ENCODE measurements at regions not wholly inside any gene's neighbourhood (a gene's known extent, or its start where the extent isn't known, plus 50 kb on each side); places are given as distances from the start of the nearest gene placed in this dataset.

DNA sequence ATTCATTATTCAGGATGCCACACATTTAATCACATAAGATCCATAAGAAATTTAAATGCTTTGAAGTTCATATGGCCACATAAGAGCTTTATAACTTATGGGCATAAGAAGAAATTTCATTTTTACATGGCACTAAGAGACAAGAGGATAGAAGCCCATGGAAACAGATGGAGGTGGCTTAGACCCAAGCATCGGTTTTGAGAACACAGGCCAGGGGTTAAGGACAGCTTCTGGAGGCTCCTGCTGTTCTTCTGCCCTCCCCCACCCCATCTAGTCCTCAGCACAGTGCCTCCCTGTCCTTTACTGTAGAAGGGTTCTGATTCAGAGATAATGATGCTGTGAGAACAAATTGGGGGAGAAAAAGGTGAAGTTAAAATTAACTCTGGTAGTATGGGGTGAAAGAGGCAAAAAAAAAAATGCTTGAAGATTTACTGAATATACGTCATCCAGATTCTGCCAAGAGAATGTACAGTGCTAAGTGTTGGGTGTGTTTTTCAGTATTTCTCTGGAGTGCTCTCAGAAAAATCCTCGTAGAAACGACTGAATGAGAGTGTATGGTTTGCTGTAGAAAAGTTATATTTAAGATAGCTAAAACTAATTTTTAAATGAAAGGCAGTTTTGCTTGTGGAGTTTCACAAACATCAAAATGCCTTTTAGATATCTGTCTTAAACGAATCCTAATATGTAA, 539.7 kb downstream of the QKI start:
- no peak for TF ChIP-seq CEBPB (IDR thresholded peaks at IDR 0.05; ENCODE audit: low read depth, low read length)
- TF ChIP-seq MAZ (IDR thresholded peaks at IDR 0.05; ENCODE audit: borderline replicate concordance, low read depth, low read length): no peak
- no peak for TF ChIP-seq RFX5 (IDR thresholded peaks at IDR 0.05; ENCODE audit: low read depth, low read length)
- TF ChIP-seq FOS (IDR thresholded peaks at IDR 0.05; ENCODE audit: low read depth, low read length): no peak
- no peak for TF ChIP-seq RCOR1 (IDR thresholded peaks at IDR 0.05; ENCODE audit: insufficient replicate concordance, low read length)
- Histone ChIP-seq H4K91ac (ENCODE audit: insufficient read depth, low read depth, low read length) (no peak overlapping the region; the same call in 1 of the 2 replicates), H2BK15ac (ENCODE audit: low read depth, low read length) (no peak overlapping the region), H3K18ac (ENCODE audit: low read depth, low read length) (no peak overlapping the region), H3K4me3 (ENCODE audit: insufficient read depth, low read depth, low read length) (no peak overlapping the region), H2AK9ac (replicated peaks; ENCODE audit: low read depth, low read length, poor library complexity) (no peak overlapping the region), H3K79me1 (ENCODE audit: low read depth in 1 of 2, low read length in 2 of 2) (no peaks in the 10 kb centered on the region), H3K23ac (ENCODE audit: low read depth, low read length) (no peak overlapping the region), H3K4me2 (ENCODE audit: low read depth, low read length) (no peak overlapping the region), H3K9me3 (ENCODE audit: control insufficient read depth, insufficient read depth, low read length) (no peaks in the 10 kb centered on the region), H4K5ac (ENCODE audit: low read depth, low read length) (no peak overlapping the region), H3K27ac (ENCODE audit: insufficient read depth, low read length) (no peak overlapping the region), H3K36me3 (ENCODE audit: control insufficient read depth, insufficient read depth, low read length) (no peaks in the 10 kb centered on the region), H4K8ac (ENCODE audit: low read depth in 2 of 2, low read length in 2 of 2) (no peak overlapping the region), H3K9me1 (ENCODE audit: insufficient read depth, low read length) (no peaks in the 10 kb centered on the region), H4K20me1 (ENCODE audit: insufficient read depth, low read length) (no peaks in the 10 kb centered on the region), H3K4me1 (ENCODE audit: control insufficient read depth, insufficient read depth, low read length) (peaks cover 5% of the 10 kb centered on the region; the same call in 1 of the 2 replicates), H2BK5ac (ENCODE audit: low read depth, low read length, poor library complexity, severe bottlenecking) (no peak overlapping the region), H2AK5ac (ENCODE audit: low read depth, low read length) (no peak overlapping the region), H2AFZ (replicated peaks; ENCODE audit: low read length, poor library complexity) (no peak overlapping the region), H2BK20ac (ENCODE audit: low read depth, low read length) (no peak overlapping the region), H3K9ac (ENCODE audit: low read depth, low read length) (no peak overlapping the region), H3K56ac (ENCODE audit: extremely low read depth, insufficient read depth, low read length) (no peak overlapping the region), H3K14ac (replicated peaks; ENCODE audit: low read depth, low read length) (0 out of 2 replicates have a peak overlapping the region, but pooled peaks have one; percentile 26), H2BK120ac (ENCODE audit: low read depth, low read length) (no peak overlapping the region), H3K4ac (ENCODE audit: low read depth, low read length) (peak overlapping the region; percentile 24; the same call in 1 of the 2 replicates), H3K27me3 (ENCODE audit: control insufficient read depth, insufficient read depth, low read length) (no peaks in the 10 kb centered on the region)
- dilution Hi-C loops (cut with HindIII; ENCODE audit: low sequenced_read_pairs, unreplicated experiment) (no loop called here), intact Hi-C loops (cut with micrococcal nuclease) (loop anchor here (2.0 to 10.0 kb wide), 3 partner anchors 421 to 1099 kb away; no protein-coding TSS in a partner anchor), in situ Hi-C loops (cut with MboI; ENCODE audit: low sequenced_read_pairs) (loop anchor here (10.0 to 25.0 kb wide), 2 partner anchors 367 to 519 kb away; no protein-coding TSS in a partner anchor)
- no TSS peak for BruUV-seq (replicated peaks)
- ChIA-PET POLR2A (ENCODE audit: unreplicated experiment) (no interaction called here), CTCF (interaction anchor here (0.7 kb wide), 1 partner anchor 153 kb away, joined by 4 read pairs; no protein-coding TSS in a partner anchor)
- ATAC-seq (ENCODE audit: low read depth) (no peak), DNase-seq (no peak)
- no CpG with 5 or more reads among the region's 5 CpGs for WGBS, 2 experiments (ENCODE audit: extremely low coverage in 2 of 2, insufficient read length in 1 of 2)

Measured in IMR-90 (cell line).